ENCODE measurements at regions not wholly inside any gene's neighbourhood (a gene's known extent, or its start where the extent isn't known, plus 50 kb on each side); places are given as distances from the start of the nearest gene placed in this dataset.
"Not testable (repeated sequence)": the region's sequence is repeated elsewhere in the genome, so short reads cannot be mapped to it uniquely, and the experiment has no call there.

- DNase-seq (ENCODE audit: low read depth), result peak; percentile 22
- peaks cover 6% of the 10 kb centered on the region for H3K4me1 ChIP-seq (ENCODE audit: control insufficient read depth, insufficient read depth, low read length)
- no peaks in the 10 kb centered on the region for H3K9me3 ChIP-seq (ENCODE audit: control insufficient read depth, low read length)
- no peaks in the 10 kb centered on the region for H3K36me3 ChIP-seq (ENCODE audit: control insufficient read depth, insufficient read depth, low read length, severe bottlenecking)
- no peak overlapping the region for H3K4me3 ChIP-seq (ENCODE audit: low read length)
- no peaks in the 10 kb centered on the region for H3K27me3 ChIP-seq (replicated peaks; ENCODE audit: control insufficient read depth, insufficient read depth, low read length)
- H3K9ac ChIP-seq (ENCODE audit: low read length), result no peak overlapping the region
These were observed 132.0 kb downstream of the FAM174A start for GRCh38 chr5:100667161-100667630.

DNA sequence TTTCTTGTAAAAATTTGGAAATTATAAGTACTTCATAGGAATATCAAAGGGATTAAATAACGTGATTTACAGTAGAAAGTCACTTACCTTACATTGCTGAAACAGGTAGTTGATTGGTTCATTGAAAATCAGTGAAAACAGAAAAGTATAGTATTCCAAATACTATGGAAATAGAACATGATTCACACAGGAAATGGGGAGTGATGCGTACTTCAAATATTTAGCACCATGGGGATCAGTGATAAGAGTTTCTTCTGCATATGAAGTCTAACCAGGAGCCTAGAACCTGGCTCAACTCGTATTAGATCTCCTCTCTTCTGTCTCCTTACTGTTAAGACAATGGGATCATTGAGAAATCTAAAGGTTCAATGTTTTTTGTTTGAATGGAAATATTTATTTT lies 133.3 kb downstream of the FAM174A start:
- no peak for DNase-seq (ENCODE audit: low read depth)

DNA sequence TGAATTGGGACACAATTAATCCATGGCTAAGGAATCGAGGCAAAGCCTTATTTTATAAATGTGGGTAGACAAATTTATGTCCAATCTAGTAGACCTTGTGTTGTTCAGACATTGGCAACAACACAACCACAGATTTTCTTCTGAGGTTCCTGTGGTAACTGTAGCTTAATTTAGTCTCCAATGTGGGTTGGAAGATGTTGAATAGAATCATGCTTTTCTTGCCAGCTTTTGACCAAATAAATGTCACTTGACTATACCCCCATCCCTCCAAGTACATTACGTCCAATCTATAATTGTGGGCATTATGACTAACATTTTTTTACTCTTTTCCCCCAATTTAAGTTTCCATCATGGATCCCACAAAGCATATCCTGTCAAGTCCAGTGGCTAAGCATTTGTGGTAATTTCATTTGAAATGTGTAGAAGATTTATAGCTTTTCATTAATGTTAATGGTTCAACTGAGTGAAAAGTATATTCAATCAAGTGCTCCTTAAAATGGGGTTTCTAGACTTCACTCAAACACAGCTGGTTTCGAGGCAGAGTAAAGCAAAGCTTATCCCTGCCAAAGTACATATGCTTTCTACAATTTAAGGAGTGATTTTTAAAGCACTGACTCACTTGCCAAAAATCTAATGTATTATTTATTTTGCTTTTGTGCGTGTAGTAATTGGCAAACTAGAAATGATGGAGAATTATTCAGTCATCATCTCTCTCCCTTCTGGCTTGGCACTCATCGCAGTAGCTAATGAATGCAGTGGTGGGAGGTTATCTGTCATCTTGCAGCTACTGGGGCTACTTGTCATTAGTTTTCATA lies 141.8 kb downstream of the FAM174A start:
- H3K27me3 ChIP-seq (replicated peaks; ENCODE audit: control insufficient read depth, insufficient read depth, low read length), result no peaks in the 10 kb centered on the region
- DNase-seq (ENCODE audit: low read depth), result no peak
- no peaks in the 10 kb centered on the region for H3K36me3 ChIP-seq (ENCODE audit: control insufficient read depth, insufficient read depth, low read length, severe bottlenecking)
- no peak overlapping the region for H3K4me3 ChIP-seq (ENCODE audit: low read length)
- no peaks in the 10 kb centered on the region for H3K9me3 ChIP-seq (ENCODE audit: control insufficient read depth, low read length)
- H3K9ac ChIP-seq (ENCODE audit: low read length), result no peak overlapping the region
- H3K4me1 ChIP-seq (ENCODE audit: control insufficient read depth, insufficient read depth, low read length), result no peaks in the 10 kb centered on the region

More for the DNA sequence above, 133.3 kb downstream of the FAM174A start:
- Histone ChIP-seq H3K4me3 (ENCODE audit: low read length) (no peak overlapping the region), H3K36me3 (ENCODE audit: control insufficient read depth, insufficient read depth, low read length, severe bottlenecking) (no peaks in the 10 kb centered on the region), H3K27me3 (replicated peaks; ENCODE audit: control insufficient read depth, insufficient read depth, low read length) (no peaks in the 10 kb centered on the region), H3K4me1 (ENCODE audit: control insufficient read depth, insufficient read depth, low read length) (peaks cover 6% of the 10 kb centered on the region), H3K9me3 (ENCODE audit: control insufficient read depth, low read length) (no peaks in the 10 kb centered on the region), H3K9ac (ENCODE audit: low read length) (no peak overlapping the region)

DNA sequence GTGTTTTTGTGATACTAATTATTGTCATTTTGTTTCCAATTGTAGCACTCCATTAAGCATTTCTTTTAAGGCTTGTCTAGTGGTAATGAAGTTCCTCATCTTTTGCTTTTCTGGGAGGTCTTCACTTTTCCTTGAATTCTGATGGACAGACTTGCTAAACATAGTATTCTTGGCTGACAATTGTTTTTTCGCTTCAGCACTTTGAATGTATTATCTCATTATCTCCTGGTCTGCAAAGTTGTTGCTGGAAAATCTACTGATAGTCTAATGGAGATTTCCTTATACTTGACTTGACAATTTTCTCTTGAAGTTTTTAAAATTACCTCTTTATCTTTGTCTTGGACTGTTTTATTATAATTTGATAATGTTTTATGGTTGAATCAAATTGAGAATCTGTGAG lies 147.5 kb downstream of the FAM174A start:
- no peaks in the 10 kb centered on the region for H3K27me3 ChIP-seq (replicated peaks; ENCODE audit: control insufficient read depth, insufficient read depth, low read length)
- H3K36me3 ChIP-seq (ENCODE audit: control insufficient read depth, insufficient read depth, low read length, severe bottlenecking), result no peaks in the 10 kb centered on the region
- DNase-seq (ENCODE audit: low read depth), result no peak
- H3K4me3 ChIP-seq (ENCODE audit: low read length), result no peak overlapping the region
- H3K9ac ChIP-seq (ENCODE audit: low read length), result no peak overlapping the region
- H3K4me1 ChIP-seq (ENCODE audit: control insufficient read depth, insufficient read depth, low read length), result no peaks in the 10 kb centered on the region
- peaks cover 17% of the 10 kb centered on the region for H3K9me3 ChIP-seq (ENCODE audit: control insufficient read depth, low read length)

- no peak overlapping the region for H3K9ac ChIP-seq (ENCODE audit: low read length)
- no peaks in the 10 kb centered on the region for H3K4me1 ChIP-seq (ENCODE audit: control insufficient read depth, insufficient read depth, low read length)
- DNase-seq (ENCODE audit: low read depth), result no peak
These were observed 148.7 kb downstream of the FAM174A start for GRCh38 chr5:100683881-100684280.

GRCh38 chr5:100685122-100685521 lies 149.9 kb downstream of the FAM174A start:
- not testable (repeated sequence) for H3K4me3 ChIP-seq (ENCODE audit: low read length); H3K27me3 ChIP-seq (replicated peaks; ENCODE audit: control insufficient read depth, insufficient read depth, low read length); H3K36me3 ChIP-seq (ENCODE audit: control insufficient read depth, insufficient read depth, low read length, severe bottlenecking); H3K9ac ChIP-seq (ENCODE audit: low read length); DNase-seq (ENCODE audit: low read depth); H3K4me1 ChIP-seq (ENCODE audit: control insufficient read depth, insufficient read depth, low read length)
- peaks cover 17% of the 10 kb centered on the region for H3K9me3 ChIP-seq (ENCODE audit: control insufficient read depth, low read length)

More at GRCh38 chr5:100683881-100684280, 148.7 kb downstream of the FAM174A start:
- Histone ChIP-seq H3K27me3 (replicated peaks; ENCODE audit: control insufficient read depth, insufficient read depth, low read length) (no peaks in the 10 kb centered on the region), H3K9me3 (ENCODE audit: control insufficient read depth, low read length) (peaks cover 17% of the 10 kb centered on the region), H3K4me3 (ENCODE audit: low read length) (no peak overlapping the region), H3K36me3 (ENCODE audit: control insufficient read depth, insufficient read depth, low read length, severe bottlenecking) (no peaks in the 10 kb centered on the region)

GRCh38 chr5:100688834-100689233 lies 153.7 kb downstream of the FAM174A start:
- not testable (repeated sequence) for H3K4me3 ChIP-seq (ENCODE audit: low read length); DNase-seq (ENCODE audit: low read depth); H3K9ac ChIP-seq (ENCODE audit: low read length); H3K27me3 ChIP-seq (replicated peaks; ENCODE audit: control insufficient read depth, insufficient read depth, low read length); H3K4me1 ChIP-seq (ENCODE audit: control insufficient read depth, insufficient read depth, low read length); H3K9me3 ChIP-seq (ENCODE audit: control insufficient read depth, low read length); H3K36me3 ChIP-seq (ENCODE audit: control insufficient read depth, insufficient read depth, low read length, severe bottlenecking)

- no peak overlapping the region for H3K9ac ChIP-seq (ENCODE audit: low read length)
- no peaks in the 10 kb centered on the region for H3K36me3 ChIP-seq (ENCODE audit: control insufficient read depth, insufficient read depth, low read length, severe bottlenecking)
- H3K4me3 ChIP-seq (ENCODE audit: low read length), result no peak overlapping the region
- no peaks in the 10 kb centered on the region for H3K27me3 ChIP-seq (replicated peaks; ENCODE audit: control insufficient read depth, insufficient read depth, low read length)
- no peaks in the 10 kb centered on the region for H3K4me1 ChIP-seq (ENCODE audit: control insufficient read depth, insufficient read depth, low read length)
- H3K9me3 ChIP-seq (ENCODE audit: control insufficient read depth, low read length), result no peaks in the 10 kb centered on the region
- no peak for DNase-seq (ENCODE audit: low read depth)
These were observed 154.9 kb downstream of the FAM174A start for GRCh38 chr5:100690036-100690560.

GRCh38 chr5:100691085-100691484 lies 155.9 kb downstream of the FAM174A start:
- Histone ChIP-seq H3K9ac (ENCODE audit: low read length) (no peak overlapping the region), H3K4me1 (ENCODE audit: control insufficient read depth, insufficient read depth, low read length) (no peaks in the 10 kb centered on the region), H3K36me3 (ENCODE audit: control insufficient read depth, insufficient read depth, low read length, severe bottlenecking) (no peaks in the 10 kb centered on the region), H3K9me3 (ENCODE audit: control insufficient read depth, low read length) (no peaks in the 10 kb centered on the region), H3K4me3 (ENCODE audit: low read length) (no peak overlapping the region), H3K27me3 (replicated peaks; ENCODE audit: control insufficient read depth, insufficient read depth, low read length) (no peaks in the 10 kb centered on the region)
- no peak for DNase-seq (ENCODE audit: low read depth)

DNA sequence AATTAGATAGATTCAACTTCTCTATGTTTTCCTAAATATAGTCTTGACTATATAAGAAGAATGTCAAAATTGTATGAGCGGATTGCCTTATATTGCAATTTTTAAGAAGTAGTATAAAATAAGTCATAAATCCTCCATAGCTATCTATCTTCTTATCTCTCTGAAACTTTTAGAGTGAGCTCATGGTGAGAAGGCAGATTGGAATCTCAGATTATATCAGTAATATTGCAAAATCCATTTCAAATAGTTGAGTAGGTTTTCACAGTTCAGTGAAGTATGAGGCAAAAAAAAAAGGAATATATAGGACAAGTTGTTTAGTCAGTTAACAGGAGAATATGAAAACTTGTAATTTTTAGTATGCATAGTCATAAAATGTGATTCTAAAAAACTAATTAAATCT lies 156.4 kb downstream of the FAM174A start:
- Histone ChIP-seq H3K4me3 (ENCODE audit: low read length) (no peak overlapping the region), H3K36me3 (ENCODE audit: control insufficient read depth, insufficient read depth, low read length, severe bottlenecking) (no peaks in the 10 kb centered on the region), H3K27me3 (replicated peaks; ENCODE audit: control insufficient read depth, insufficient read depth, low read length) (no peaks in the 10 kb centered on the region), H3K9ac (ENCODE audit: low read length) (no peak overlapping the region), H3K9me3 (ENCODE audit: control insufficient read depth, low read length) (no peaks in the 10 kb centered on the region), H3K4me1 (ENCODE audit: control insufficient read depth, insufficient read depth, low read length) (no peaks in the 10 kb centered on the region)
- DNase-seq (ENCODE audit: low read depth), result peak; percentile 23

GRCh38 chr5:100693481-100693880 lies 158.3 kb downstream of the FAM174A start:
- Histone ChIP-seq H3K9me3 (ENCODE audit: control insufficient read depth, low read length) (no peaks in the 10 kb centered on the region), H3K27me3 (replicated peaks; ENCODE audit: control insufficient read depth, insufficient read depth, low read length) (no peaks in the 10 kb centered on the region), H3K9ac (ENCODE audit: low read length) (no peak overlapping the region), H3K4me1 (ENCODE audit: control insufficient read depth, insufficient read depth, low read length) (no peaks in the 10 kb centered on the region), H3K36me3 (ENCODE audit: control insufficient read depth, insufficient read depth, low read length, severe bottlenecking) (no peaks in the 10 kb centered on the region), H3K4me3 (ENCODE audit: low read length) (no peak overlapping the region)
- no peak for DNase-seq (ENCODE audit: low read depth)

All from adipocyte (in vitro differentiated cells).